ENCODE measurements at regions not wholly inside any gene's neighbourhood (a gene's known extent, or its start where the extent isn't known, plus 50 kb on each side); places are given as distances from the start of the nearest gene placed in this dataset.

GRCh38 chr2:134776836-134777235 is 58.0 kb upstream of the TMEM163 start (continued):
- TF ChIP-seq, protein P1, sequence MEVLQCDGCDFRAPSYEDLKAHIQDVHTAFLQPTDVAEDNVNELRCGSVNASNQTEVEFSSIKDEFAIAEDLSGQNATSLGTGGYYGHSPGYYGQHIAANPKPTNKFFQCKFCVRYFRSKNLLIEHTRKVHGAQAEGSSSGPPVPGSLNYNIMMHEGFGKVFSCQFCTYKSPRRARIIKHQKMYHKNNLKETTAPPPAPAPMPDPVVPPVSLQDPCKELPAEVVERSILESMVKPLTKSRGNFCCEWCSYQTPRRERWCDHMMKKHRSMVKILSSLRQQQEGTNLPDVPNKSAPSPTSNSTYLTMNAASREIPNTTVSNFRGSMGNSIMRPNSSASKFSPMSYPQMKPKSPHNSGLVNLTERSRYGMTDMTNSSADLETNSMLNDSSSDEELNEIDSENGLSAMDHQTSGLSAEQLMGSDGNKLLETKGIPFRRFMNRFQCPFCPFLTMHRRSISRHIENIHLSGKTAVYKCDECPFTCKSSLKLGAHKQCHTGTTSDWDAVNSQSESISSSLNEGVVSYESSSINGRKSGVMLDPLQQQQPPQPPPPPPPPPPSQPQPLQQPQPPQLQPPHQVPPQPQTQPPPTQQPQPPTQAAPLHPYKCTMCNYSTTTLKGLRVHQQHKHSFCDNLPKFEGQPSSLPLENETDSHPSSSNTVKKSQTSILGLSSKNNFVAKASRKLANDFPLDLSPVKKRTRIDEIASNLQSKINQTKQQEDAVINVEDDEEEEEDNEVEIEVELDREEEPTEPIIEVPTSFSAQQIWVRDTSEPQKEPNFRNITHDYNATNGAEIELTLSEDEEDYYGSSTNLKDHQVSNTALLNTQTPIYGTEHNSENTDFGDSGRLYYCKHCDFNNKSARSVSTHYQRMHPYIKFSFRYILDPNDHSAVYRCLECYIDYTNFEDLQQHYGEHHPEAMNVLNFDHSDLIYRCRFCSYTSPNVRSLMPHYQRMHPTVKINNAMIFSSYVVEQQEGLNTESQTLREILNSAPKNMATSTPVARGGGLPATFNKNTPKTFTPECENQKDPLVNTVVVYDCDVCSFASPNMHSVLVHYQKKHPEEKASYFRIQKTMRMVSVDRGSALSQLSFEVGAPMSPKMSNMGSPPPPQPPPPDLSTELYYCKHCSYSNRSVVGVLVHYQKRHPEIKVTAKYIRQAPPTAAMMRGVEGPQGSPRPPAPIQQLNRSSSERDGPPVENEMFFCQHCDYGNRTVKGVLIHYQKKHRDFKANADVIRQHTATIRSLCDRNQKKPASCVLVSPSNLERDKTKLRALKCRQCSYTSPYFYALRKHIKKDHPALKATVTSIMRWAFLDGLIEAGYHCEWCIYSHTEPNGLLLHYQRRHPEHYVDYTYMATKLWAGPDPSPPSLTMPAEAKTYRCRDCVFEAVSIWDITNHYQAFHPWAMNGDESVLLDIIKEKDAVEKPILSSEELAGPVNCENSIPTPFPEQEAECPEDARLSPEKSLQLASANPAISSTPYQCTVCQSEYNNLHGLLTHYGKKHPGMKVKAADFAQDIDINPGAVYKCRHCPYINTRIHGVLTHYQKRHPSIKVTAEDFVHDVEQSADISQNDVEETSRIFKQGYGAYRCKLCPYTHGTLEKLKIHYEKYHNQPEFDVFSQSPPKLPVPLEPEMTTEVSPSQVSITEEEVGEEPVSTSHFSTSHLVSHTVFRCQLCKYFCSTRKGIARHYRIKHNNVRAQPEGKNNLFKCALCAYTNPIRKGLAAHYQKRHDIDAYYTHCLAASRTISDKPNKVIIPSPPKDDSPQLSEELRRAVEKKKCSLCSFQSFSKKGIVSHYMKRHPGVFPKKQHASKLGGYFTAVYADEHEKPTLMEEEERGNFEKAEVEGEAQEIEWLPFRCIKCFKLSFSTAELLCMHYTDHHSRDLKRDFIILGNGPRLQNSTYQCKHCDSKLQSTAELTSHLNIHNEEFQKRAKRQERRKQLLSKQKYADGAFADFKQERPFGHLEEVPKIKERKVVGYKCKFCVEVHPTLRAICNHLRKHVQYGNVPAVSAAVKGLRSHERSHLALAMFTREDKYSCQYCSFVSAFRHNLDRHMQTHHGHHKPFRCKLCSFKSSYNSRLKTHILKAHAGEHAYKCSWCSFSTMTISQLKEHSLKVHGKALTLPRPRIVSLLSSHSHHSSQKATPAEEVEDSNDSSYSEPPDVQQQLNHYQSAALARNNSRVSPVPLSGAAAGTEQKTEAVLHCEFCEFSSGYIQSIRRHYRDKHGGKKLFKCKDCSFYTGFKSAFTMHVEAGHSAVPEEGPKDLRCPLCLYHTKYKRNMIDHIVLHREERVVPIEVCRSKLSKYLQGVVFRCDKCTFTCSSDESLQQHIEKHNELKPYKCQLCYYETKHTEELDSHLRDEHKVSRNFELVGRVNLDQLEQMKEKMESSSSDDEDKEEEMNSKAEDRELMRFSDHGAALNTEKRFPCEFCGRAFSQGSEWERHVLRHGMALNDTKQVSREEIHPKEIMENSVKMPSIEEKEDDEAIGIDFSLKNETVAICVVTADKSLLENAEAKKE (CRISPR knock-in tag; IDR thresholded peaks at IDR 0.05) = no peak
- TF ChIP-seq EZH2 (IDR thresholded peaks at IDR 0.05; ENCODE audit: low read depth, unreplicated experiment) = no peak
- no peak for TF ChIP-seq EZH2phosphoT487 (IDR thresholded peaks at IDR 0.05; ENCODE audit: unreplicated experiment)
- no peak for TF ChIP-seq NANOG (IDR thresholded peaks at IDR 0.05; ENCODE audit: borderline replicate concordance)
- TF ChIP-seq REST (IDR thresholded peaks at IDR 0.05; ENCODE audit: unreplicated experiment) = no peak

- Histone ChIP-seq H2AFZ (no peak overlapping the region), H3K79me2 (replicated peaks; ENCODE audit: insufficient read depth) (no peaks in the 10 kb centered on the region), H3K36me3 (ENCODE audit: insufficient read depth) (no peaks in the 10 kb centered on the region), H3K27me3 (ENCODE audit: insufficient read depth) (no peaks in the 10 kb centered on the region), H4K20me1 (replicated peaks; ENCODE audit: insufficient read depth) (no peaks in the 10 kb centered on the region), H3K4me2 (no peak overlapping the region), H3K4me1 (ENCODE audit: insufficient read depth) (peaks cover 16% of the 10 kb centered on the region), H3K4me3 (no peak overlapping the region), H3K9me2 (ENCODE audit: insufficient read depth) (peaks cover 5% of the 10 kb centered on the region), H3F3A (replicated peaks; ENCODE audit: low read depth) (no peaks in the 10 kb centered on the region), H3K27ac (ENCODE audit: low read depth) (no peak overlapping the region)
- no peaks in the 10 kb centered on the region for H3K36me3 Mint-ChIP-seq (ENCODE audit: low read depth)
- H3K27me3 Mint-ChIP-seq (ENCODE audit: insufficient read depth, low read depth, poor library complexity) = peaks cover 12% of the 10 kb centered on the region
- no peak for DNase-seq (ENCODE audit: low spot score)
- no peak overlapping the region for H3K27ac Mint-ChIP-seq
- H3K4me3 Mint-ChIP-seq = no peak overlapping the region
- no peak for ATAC-seq
- H3K9me3 Mint-ChIP-seq = no peaks in the 10 kb centered on the region
- H3K4me1 Mint-ChIP-seq = peaks cover 19% of the 10 kb centered on the region
- TF ChIP-seq CREB1 (CRISPR knock-in tag; IDR thresholded peaks at IDR 0.05; ENCODE audit: low read depth) = no peak
- no peak for TF ChIP-seq STAT1 (IDR thresholded peaks at IDR 0.05; ENCODE audit: unreplicated experiment)
- TF ChIP-seq REST (IDR thresholded peaks at IDR 0.05; ENCODE audit: unreplicated experiment) = no peak
- no peak for TF ChIP-seq ZNF114 (CRISPR knock-in tag; IDR thresholded peaks at IDR 0.05)
- no peak for TF ChIP-seq ZNF331 (CRISPR knock-in tag; IDR thresholded peaks at IDR 0.05; ENCODE audit: low read depth)
- no peak for TF ChIP-seq EZH2phosphoT487 (IDR thresholded peaks at IDR 0.05; ENCODE audit: unreplicated experiment)
- TF ChIP-seq, protein P2, sequence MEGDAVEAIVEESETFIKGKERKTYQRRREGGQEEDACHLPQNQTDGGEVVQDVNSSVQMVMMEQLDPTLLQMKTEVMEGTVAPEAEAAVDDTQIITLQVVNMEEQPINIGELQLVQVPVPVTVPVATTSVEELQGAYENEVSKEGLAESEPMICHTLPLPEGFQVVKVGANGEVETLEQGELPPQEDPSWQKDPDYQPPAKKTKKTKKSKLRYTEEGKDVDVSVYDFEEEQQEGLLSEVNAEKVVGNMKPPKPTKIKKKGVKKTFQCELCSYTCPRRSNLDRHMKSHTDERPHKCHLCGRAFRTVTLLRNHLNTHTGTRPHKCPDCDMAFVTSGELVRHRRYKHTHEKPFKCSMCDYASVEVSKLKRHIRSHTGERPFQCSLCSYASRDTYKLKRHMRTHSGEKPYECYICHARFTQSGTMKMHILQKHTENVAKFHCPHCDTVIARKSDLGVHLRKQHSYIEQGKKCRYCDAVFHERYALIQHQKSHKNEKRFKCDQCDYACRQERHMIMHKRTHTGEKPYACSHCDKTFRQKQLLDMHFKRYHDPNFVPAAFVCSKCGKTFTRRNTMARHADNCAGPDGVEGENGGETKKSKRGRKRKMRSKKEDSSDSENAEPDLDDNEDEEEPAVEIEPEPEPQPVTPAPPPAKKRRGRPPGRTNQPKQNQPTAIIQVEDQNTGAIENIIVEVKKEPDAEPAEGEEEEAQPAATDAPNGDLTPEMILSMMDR (conservative IDR thresholded peaks at IDR 0.05; ENCODE audit: low read depth in 2 of 2) = no peak
Observed at GRCh38 chr2:134777593-134777992, 58.8 kb upstream of the TMEM163 start.
